PC-3 (cell line): ENCODE measurements at regions not wholly inside any gene's neighbourhood (a gene's known extent, or its start where the extent isn't known, plus 50 kb on each side); places are given as distances from the start of the nearest gene placed in this dataset.

Source experiments
- ATAC-seq: fragments of 200-7000 bp; cut with Tn5 transposase; 2 replicates; pipeline ENCODE4 v1.9.1; 2020; ENCODE audit warnings: mild to moderate bottlenecking, moderate library complexity
- BruUV-seq: library from RNA; stranded (reverse); fragments of 400-500 nt; replicated peaks from 2 replicates; lab custom pipeline; 2021; lab: Mats Ljungman, UMichigan
- CTCF ChIA-PET: fragments of 300-600 bp; sonication (Branson Sonifier 250); formaldehyde crosslinking; loops from one replicate; lab custom pipeline; 2022; ENCODE audit warnings: antibody characterized with exemption; lab: Charles Lee
- POLR2A ChIA-PET: fragments of 300-600 bp; sonication (Branson Sonifier 250); formaldehyde crosslinking; loops from one replicate; lab custom pipeline; 2022; ENCODE audit warnings: antibody characterized with exemption; ENCODE audit not compliant: unreplicated experiment; lab: Charles Lee
- DNase-seq: peaks from one replicate; pipeline ENCODE4 v3.0.0-alpha.2; 2015
- H2AFZ ChIP-seq: fragments of 300-600 bp; sonication (generic); 2 replicates; pipeline ENCODE4 v1.6.0; 2016; ENCODE audit warnings: antibody characterized with exemption, low read length
- H3F3A ChIP-seq: fragments of 300-600 bp; sonication (generic); one replicate; pipeline ENCODE4 v1.6.0; 2017; ENCODE audit warnings: antibody characterized with exemption, low read length, control low read depth, mild to moderate bottlenecking; ENCODE audit not compliant: unreplicated experiment
- H3K27ac ChIP-seq: fragments of 300-600 bp; sonication (generic); 2 replicates; pipeline ENCODE4 v1.5.1; 2016; ENCODE audit warnings: mild to moderate bottlenecking, low read length
- H3K27me3 ChIP-seq: fragments of 300-600 bp; sonication (generic); 2 replicates; pipeline ENCODE4 v1.6.1; 2016; ENCODE audit warnings: low read length, mixed read lengths
- H3K36me3 ChIP-seq: fragments of 300-600 bp; sonication (generic); 2 replicates; pipeline ENCODE4 v1.6.1; 2016; ENCODE audit warnings: low read depth, mixed run types, low read length, mixed read lengths
- H3K4me1 ChIP-seq: fragments of 300-600 bp; sonication (generic); 2 replicates; pipeline ENCODE4 v1.5.1; 2016; ENCODE audit warnings: low read length; ENCODE audit not compliant: insufficient read depth
- H3K4me2 ChIP-seq: fragments of 300-600 bp; sonication (generic); 2 replicates; pipeline ENCODE4 v1.6.0; 2016; ENCODE audit warnings: low read length
- H3K4me3 ChIP-seq: fragments of 300-600 bp; sonication (generic); 2 replicates; pipeline ENCODE4 v1.5.1; 2016; ENCODE audit warnings: mild to moderate bottlenecking, low read length, mixed read lengths
- H3K79me2 ChIP-seq: fragments of 300-600 bp; sonication (generic); 2 replicates; pipeline ENCODE4 v1.6.1; 2017; ENCODE audit warnings: low read length, mixed read lengths
- H3K9ac ChIP-seq: fragments of 300-600 bp; sonication (generic); 2 replicates; pipeline ENCODE4 v1.6.0; 2016; ENCODE audit warnings: mild to moderate bottlenecking, low read length
- H3K9me2 ChIP-seq: fragments of 300-600 bp; sonication (generic); replicated peaks from 2 replicates; pipeline ENCODE4 v1.6.1; 2016; ENCODE audit warnings: mixed run types, low read length, mixed read lengths
- H3K9me3 ChIP-seq: fragments of 300-600 bp; sonication (generic); 2 replicates; pipeline ENCODE4 v1.6.1; 2016; ENCODE audit warnings: low read length, mixed read lengths
- H4K20me1 ChIP-seq: fragments of 300-600 bp; sonication (generic); 2 replicates; pipeline ENCODE4 v1.6.1; 2016; ENCODE audit warnings: low read length, mixed read lengths
- CTCF ChIP-seq: fragments of 300-600 bp; sonication (generic); conservative IDR thresholded peaks from 2 replicates; pipeline ENCODE4 v1.5.1; 2017; ENCODE audit warnings: antibody characterized with exemption, low read depth, mild to moderate bottlenecking, low read length
- EZH2 ChIP-seq: fragments of 300-600 bp; sonication (generic); IDR thresholded peaks from one replicate; pipeline ENCODE4 v1.6.1; 2017; ENCODE audit warnings: antibody characterized with exemption, mild to moderate bottlenecking, low read length; ENCODE audit not compliant: unreplicated experiment
- EZH2phosphoT487 ChIP-seq: fragments of 300-600 bp; sonication (generic); IDR thresholded peaks from 2 replicates; pipeline ENCODE4 v1.6.1; 2018; ENCODE audit warnings: mild to moderate bottlenecking, antibody characterized with exemption, low read length, borderline replicate concordance
- intact Hi-C: fragments of 100-400 bp; cut with micrococcal nuclease; formaldehyde crosslinking; loops from 2 replicates; pipeline ENCODE4 v1.9.0; 2023

- H4K20me1 ChIP-seq: no peaks in the 10 kb centered on the region
- no peak overlapping the region for H3K4me2 ChIP-seq
- H3K36me3 ChIP-seq: no peaks in the 10 kb centered on the region
- H3K27ac ChIP-seq: no peak overlapping the region
- intact Hi-C loops: no loop called here
- no peak for TF ChIP-seq EZH2phosphoT487
- TF ChIP-seq EZH2: no peak
- TF ChIP-seq CTCF: no peak
- H2AFZ ChIP-seq: no peak overlapping the region
- no peak for DNase-seq
- H3K27me3 ChIP-seq: no peaks in the 10 kb centered on the region
- H3K4me1 ChIP-seq: no peaks in the 10 kb centered on the region
- H3K9me2 ChIP-seq: no peaks in the 10 kb centered on the region
- ChIA-PET POLR2A (no interaction called here), CTCF (no interaction called here)
- no TSS peak for BruUV-seq
- H3K4me3 ChIP-seq: no peak overlapping the region
- H3K9ac ChIP-seq: no peak overlapping the region
- no peaks in the 10 kb centered on the region for H3K79me2 ChIP-seq
- H3F3A ChIP-seq: no peaks in the 10 kb centered on the region
- no peaks in the 10 kb centered on the region for H3K9me3 ChIP-seq
- ATAC-seq: no peak
Observed at GRCh38 chr7:33792041-33792440, 113.3 kb upstream of the BMPER start.

GRCh38 chr7:33792547-33793105 lies 112.7 kb upstream of the BMPER start:
- CTCF ChIA-PET: no interaction called here
- H4K20me1 ChIP-seq: no peaks in the 10 kb centered on the region
- ATAC-seq: no peak

More at GRCh38 chr7:33792547-33793105, 112.7 kb upstream of the BMPER start:
- POLR2A ChIA-PET: no interaction called here
- Histone ChIP-seq H3K4me2 (no peak overlapping the region), H3K4me1 (no peaks in the 10 kb centered on the region), H3K27ac (no peak overlapping the region), H3K9ac (no peak overlapping the region), H2AFZ (no peak overlapping the region), H3K27me3 (no peaks in the 10 kb centered on the region), H3K4me3 (no peak overlapping the region), H3K9me3 (no peaks in the 10 kb centered on the region), H3F3A (no peaks in the 10 kb centered on the region), H3K9me2 (no peaks in the 10 kb centered on the region), H3K36me3 (no peaks in the 10 kb centered on the region), H3K79me2 (no peaks in the 10 kb centered on the region)
- no peak for DNase-seq
- TF ChIP-seq EZH2 (no peak), EZH2phosphoT487 (no peak), CTCF (no peak)
- intact Hi-C loops: no loop called here
- no TSS peak for BruUV-seq
